ENCODE measurements at regions not wholly inside any gene's neighbourhood (a gene's known extent, or its start where the extent isn't known, plus 50 kb on each side); places are given as distances from the start of the nearest gene placed in this dataset.

GRCh38 chr9:16304301-16304700, 566.2 kb downstream of the BNC2 start:
- TF ChIP-seq SUZ12 (IDR thresholded peaks at IDR 0.05) (no peak), CTBP1 (IDR thresholded peaks at IDR 0.05; ENCODE audit: borderline replicate concordance) (no peak), LEF1 (IDR thresholded peaks at IDR 0.05; ENCODE audit: borderline replicate concordance) (no peak), SP1 (IDR thresholded peaks at IDR 0.05) (no peak), FOXM1 (IDR thresholded peaks at IDR 0.05; ENCODE audit: borderline replicate concordance) (no peak), FOXK2 (IDR thresholded peaks at IDR 0.05) (no peak), ZNF384 (IDR thresholded peaks at IDR 0.05) (no peak)
- CTCF ChIA-PET = no interaction called here
- POLR2A ChIA-PET = no interaction called here
- DNase-seq (ENCODE audit: extremely low spot score) = no peak

- CTCF ChIA-PET = no interaction called here
- no peak for DNase-seq (ENCODE audit: extremely low spot score)
- POLR2A ChIA-PET = no interaction called here
- no peak for TF ChIP-seq LEF1 (IDR thresholded peaks at IDR 0.05; ENCODE audit: borderline replicate concordance)
- no peak for TF ChIP-seq FOXM1 (IDR thresholded peaks at IDR 0.05; ENCODE audit: borderline replicate concordance)
- TF ChIP-seq CTBP1 (IDR thresholded peaks at IDR 0.05; ENCODE audit: borderline replicate concordance) = no peak
- TF ChIP-seq TARDBP (IDR thresholded peaks at IDR 0.05) = no peak
- no peak for TF ChIP-seq ARNT (IDR thresholded peaks at IDR 0.05)
- no peak for TF ChIP-seq NFRKB (IDR thresholded peaks at IDR 0.05)
- TF ChIP-seq L3MBTL2 (conservative IDR thresholded peaks at IDR 0.05) = no peak
- TF ChIP-seq FOXA1 (IDR thresholded peaks at IDR 0.05) = no peak
- TF ChIP-seq PKNOX1 (IDR thresholded peaks at IDR 0.05) = no peak
- no peak for TF ChIP-seq ELF4 (IDR thresholded peaks at IDR 0.05)
- TF ChIP-seq FOXK2 (IDR thresholded peaks at IDR 0.05) = no peak
- no peak for TF ChIP-seq HDGF (IDR thresholded peaks at IDR 0.05; ENCODE audit: borderline replicate concordance)
- no peak for TF ChIP-seq SP1 (IDR thresholded peaks at IDR 0.05)
- no peak for TF ChIP-seq BHLHE40 (IDR thresholded peaks at IDR 0.05; ENCODE audit: borderline replicate concordance)
- TF ChIP-seq SUZ12 (IDR thresholded peaks at IDR 0.05) = no peak
- TF ChIP-seq ZNF384 (IDR thresholded peaks at IDR 0.05) = no peak
Measured at GRCh38 chr9:16306586-16306985, 563.9 kb downstream of the BNC2 start.

- ChIA-PET CTCF (no interaction called here), POLR2A (no interaction called here)
- TF ChIP-seq HDGF (IDR thresholded peaks at IDR 0.05; ENCODE audit: borderline replicate concordance) (no peak), SP1 (IDR thresholded peaks at IDR 0.05) (no peak), CTBP1 (IDR thresholded peaks at IDR 0.05; ENCODE audit: borderline replicate concordance) (no peak), PKNOX1 (IDR thresholded peaks at IDR 0.05) (no peak), LEF1 (IDR thresholded peaks at IDR 0.05; ENCODE audit: borderline replicate concordance) (no peak), ARNT (IDR thresholded peaks at IDR 0.05) (no peak), L3MBTL2 (conservative IDR thresholded peaks at IDR 0.05) (no peak), ELF4 (IDR thresholded peaks at IDR 0.05) (no peak), NFRKB (IDR thresholded peaks at IDR 0.05) (no peak), BHLHE40 (IDR thresholded peaks at IDR 0.05; ENCODE audit: borderline replicate concordance) (no peak), TARDBP (IDR thresholded peaks at IDR 0.05) (no peak), FOXA1 (IDR thresholded peaks at IDR 0.05) (no peak), FOXK2 (IDR thresholded peaks at IDR 0.05) (no peak), FOXM1 (IDR thresholded peaks at IDR 0.05; ENCODE audit: borderline replicate concordance) (no peak), SUZ12 (IDR thresholded peaks at IDR 0.05) (no peak), ZNF384 (IDR thresholded peaks at IDR 0.05) (no peak)
- no peak for DNase-seq (ENCODE audit: extremely low spot score)
Measured at GRCh38 chr9:16307626-16308195, 562.8 kb downstream of the BNC2 start.

GRCh38 chr9:16308645-16309044, 561.8 kb downstream of the BNC2 start:
- CTCF ChIA-PET = no interaction called here
- DNase-seq (ENCODE audit: extremely low spot score) = no peak
- POLR2A ChIA-PET = no interaction called here
- TF ChIP-seq L3MBTL2 (conservative IDR thresholded peaks at IDR 0.05) = no peak
- TF ChIP-seq LEF1 (IDR thresholded peaks at IDR 0.05; ENCODE audit: borderline replicate concordance) = no peak
- no peak for TF ChIP-seq PKNOX1 (IDR thresholded peaks at IDR 0.05)
- no peak for TF ChIP-seq ZNF384 (IDR thresholded peaks at IDR 0.05)
- TF ChIP-seq SUZ12 (IDR thresholded peaks at IDR 0.05) = no peak
- TF ChIP-seq BHLHE40 (IDR thresholded peaks at IDR 0.05; ENCODE audit: borderline replicate concordance) = no peak
- TF ChIP-seq SP1 (IDR thresholded peaks at IDR 0.05) = no peak
- no peak for TF ChIP-seq TARDBP (IDR thresholded peaks at IDR 0.05)
- no peak for TF ChIP-seq ELF4 (IDR thresholded peaks at IDR 0.05)
- no peak for TF ChIP-seq HDGF (IDR thresholded peaks at IDR 0.05; ENCODE audit: borderline replicate concordance)
- TF ChIP-seq CTBP1 (IDR thresholded peaks at IDR 0.05; ENCODE audit: borderline replicate concordance) = no peak
- TF ChIP-seq ARNT (IDR thresholded peaks at IDR 0.05) = no peak

- no peak for DNase-seq (ENCODE audit: extremely low spot score)
- TF ChIP-seq BHLHE40 (IDR thresholded peaks at IDR 0.05; ENCODE audit: borderline replicate concordance) (no peak), SUZ12 (IDR thresholded peaks at IDR 0.05) (no peak), L3MBTL2 (conservative IDR thresholded peaks at IDR 0.05) (no peak), TARDBP (IDR thresholded peaks at IDR 0.05) (no peak), PKNOX1 (IDR thresholded peaks at IDR 0.05) (no peak), CTBP1 (IDR thresholded peaks at IDR 0.05; ENCODE audit: borderline replicate concordance) (no peak), NFRKB (IDR thresholded peaks at IDR 0.05) (no peak), LEF1 (IDR thresholded peaks at IDR 0.05; ENCODE audit: borderline replicate concordance) (no peak), ARNT (IDR thresholded peaks at IDR 0.05) (no peak), FOXK2 (IDR thresholded peaks at IDR 0.05) (no peak), FOXM1 (IDR thresholded peaks at IDR 0.05; ENCODE audit: borderline replicate concordance) (no peak), FOXA1 (IDR thresholded peaks at IDR 0.05) (no peak), SP1 (IDR thresholded peaks at IDR 0.05) (no peak), HDGF (IDR thresholded peaks at IDR 0.05; ENCODE audit: borderline replicate concordance) (no peak), ELF4 (IDR thresholded peaks at IDR 0.05) (no peak)
- ChIA-PET CTCF (no interaction called here), POLR2A (no interaction called here)
Measured at GRCh38 chr9:16309082-16309468, 561.4 kb downstream of the BNC2 start.
